Liver (tissue), 8 donors: ENCODE measurements at regions not wholly inside any gene's neighbourhood (a gene's known extent, or its start where the extent isn't known, plus 50 kb on each side); places are given as distances from the start of the nearest gene placed in this dataset.

ENCODE experiments used
- DNase-seq: peaks from one replicate; pipeline ENCODE4 v3.0.0-alpha.2; 2017; ENCODE audit warnings: low spot score
- H3K27ac ChIP-seq, 2 donors: one replicate each; pipeline ENCODE4 v1.7.0; 2013; ENCODE audit warnings: inconsistent platforms in 2 of 2, low read length in 2 of 2, control low read depth in 1 of 2, low read depth in 1 of 2, mild to moderate bottlenecking in 1 of 2
- H3K27me3 ChIP-seq, 4 donors: one replicate each; pipeline versions ENCODE4 v1.6.1 to v1.7.0; 2013; ENCODE audit warnings: low read length in 3 of 4, inconsistent platforms in 1 of 4, mild to moderate bottlenecking in 1 of 4, moderate library complexity in 1 of 4; ENCODE audit not compliant: control insufficient read depth in 4 of 4, insufficient read depth in 4 of 4
- H3K36me3 ChIP-seq, 4 donors: one replicate each; pipeline versions ENCODE4 v1.6.1 to v1.7.0; 2013; ENCODE audit warnings: low read length in 3 of 4, mild to moderate bottlenecking in 3 of 4, low read depth in 1 of 4, moderate library complexity in 1 of 4; ENCODE audit not compliant: control insufficient read depth in 4 of 4, insufficient read depth in 3 of 4
- H3K4me1 ChIP-seq, 4 donors: one replicate each; pipeline versions ENCODE4 v1.6.1 to v1.7.0; 2013; ENCODE audit warnings: low read length in 3 of 4, mild to moderate bottlenecking in 3 of 4, moderate library complexity in 1 of 4; ENCODE audit not compliant: control insufficient read depth in 4 of 4, insufficient read depth in 4 of 4
- H3K4me3 ChIP-seq, 3 donors: one replicate each; pipeline versions ENCODE4 v1.6.1 to v1.7.0; 2013; ENCODE audit warnings: low read length in 3 of 3, control low read depth in 1 of 3, low read depth in 1 of 3, mild to moderate bottlenecking in 1 of 3
- H3K9ac ChIP-seq, 2 donors: one replicate each; pipeline ENCODE4 v1.7.0; 2013; ENCODE audit warnings: low read length in 2 of 2, mild to moderate bottlenecking in 2 of 2, moderate library complexity in 2 of 2, control low read depth in 1 of 2, low read depth in 1 of 2
- H3K9me3 ChIP-seq, 4 donors: one replicate each; pipeline versions ENCODE4 v1.6.1 to v1.7.0; 2013; ENCODE audit warnings: low read length in 3 of 4; ENCODE audit not compliant: control insufficient read depth in 4 of 4
- EGR1 ChIP-seq, 2 donors: IDR thresholded peaks; 2 replicates each; pipeline ENCODE4 v1.6.1; 2016 to 2018; ENCODE audit warnings: antibody characterized with exemption in 2 of 2, low read depth in 2 of 2
- FOXA1 ChIP-seq: IDR thresholded peaks from 2 replicates; pipeline ENCODE4 v1.6.1; 2016; ENCODE audit warnings: antibody characterized with exemption
- FOXA2 ChIP-seq: IDR thresholded peaks from 2 replicates; pipeline ENCODE4 v1.6.1; 2016; ENCODE audit warnings: antibody characterized with exemption
- GABPA ChIP-seq, 2 donors: IDR thresholded peaks in 1 of 2; conservative IDR thresholded peaks in 1 of 2; 2 replicates each; pipeline ENCODE4 v1.6.1; 2016; ENCODE audit warnings: antibody characterized with exemption in 2 of 2, mild to moderate bottlenecking in 1 of 2, moderate library complexity in 1 of 2
- HNF4A ChIP-seq, 2 donors: conservative IDR thresholded peaks; 2 replicates each; pipeline ENCODE4 v1.6.1; 2016; ENCODE audit warnings: antibody characterized with exemption in 2 of 2, mild to moderate bottlenecking in 2 of 2
- JUND ChIP-seq, 2 donors: IDR thresholded peaks; 2 replicates each; pipeline ENCODE4 v1.6.1; 2016; ENCODE audit warnings: antibody characterized with exemption in 2 of 2
- NR2F2 ChIP-seq: IDR thresholded peaks from 2 replicates; pipeline ENCODE4 v1.6.1; 2016; ENCODE audit warnings: antibody characterized with exemption
- RAD21 ChIP-seq, 2 donors: IDR thresholded peaks; 2 replicates each; pipeline ENCODE4 v1.6.1; 2016; ENCODE audit warnings: antibody characterized with exemption in 2 of 2, mild to moderate bottlenecking in 2 of 2
- RXRA ChIP-seq, 2 donors: IDR thresholded peaks; 2 replicates each; pipeline ENCODE4 v1.6.1; 2017 to 2018; ENCODE audit warnings: antibody characterized with exemption in 2 of 2, mild to moderate bottlenecking in 1 of 2
- SP1 ChIP-seq: IDR thresholded peaks from 2 replicates; pipeline ENCODE4 v1.6.1; 2018; ENCODE audit warnings: antibody characterized with exemption, mild to moderate bottlenecking
- TAF1 ChIP-seq: conservative IDR thresholded peaks from 2 replicates; pipeline ENCODE4 v1.6.1; 2016; ENCODE audit warnings: antibody characterized with exemption, mild to moderate bottlenecking
- YY1 ChIP-seq: IDR thresholded peaks from 2 replicates; pipeline ENCODE4 v1.6.1; 2016; ENCODE audit warnings: antibody characterized with exemption, mild to moderate bottlenecking
- WGBS: extraction: QIAGEN DNeasy Blood & Tissue Kit; methylation state at CpG from one replicate; pipeline ENCODE4 v1.1.7; 2013; 5-methylcytosine and 5-hydroxymethylcytosine counted together
- TF ChIP-seq, protein P1 (sequence below): IDR thresholded peaks from 2 replicates; pipeline ENCODE4 v1.6.1; 2016; ENCODE audit warnings: antibody characterized with exemption
- TF ChIP-seq, protein P2 (sequence below): IDR thresholded peaks from 2 replicates; pipeline ENCODE4 v1.6.1; 2016; ENCODE audit warnings: antibody characterized with exemption
- TF ChIP-seq, protein P3 (sequence below): fragments of 150-350 bp; IDR thresholded peaks from 2 replicates; pipeline ENCODE4 v1.5.1; 2017; ENCODE audit warnings: improper control_type of control experiment, low read depth, low read length; ENCODE audit not compliant: missing input control
- TF ChIP-seq, protein P4 (sequence below): IDR thresholded peaks from 2 replicates; pipeline ENCODE4 v1.6.1; 2016; ENCODE audit warnings: antibody characterized with exemption, mild to moderate bottlenecking
- donor health status: healthy.
- donor health status: healthy.
- donor health status: healthy.
- donor health status: healthy.
- donor health status: healthy.

DNA sequence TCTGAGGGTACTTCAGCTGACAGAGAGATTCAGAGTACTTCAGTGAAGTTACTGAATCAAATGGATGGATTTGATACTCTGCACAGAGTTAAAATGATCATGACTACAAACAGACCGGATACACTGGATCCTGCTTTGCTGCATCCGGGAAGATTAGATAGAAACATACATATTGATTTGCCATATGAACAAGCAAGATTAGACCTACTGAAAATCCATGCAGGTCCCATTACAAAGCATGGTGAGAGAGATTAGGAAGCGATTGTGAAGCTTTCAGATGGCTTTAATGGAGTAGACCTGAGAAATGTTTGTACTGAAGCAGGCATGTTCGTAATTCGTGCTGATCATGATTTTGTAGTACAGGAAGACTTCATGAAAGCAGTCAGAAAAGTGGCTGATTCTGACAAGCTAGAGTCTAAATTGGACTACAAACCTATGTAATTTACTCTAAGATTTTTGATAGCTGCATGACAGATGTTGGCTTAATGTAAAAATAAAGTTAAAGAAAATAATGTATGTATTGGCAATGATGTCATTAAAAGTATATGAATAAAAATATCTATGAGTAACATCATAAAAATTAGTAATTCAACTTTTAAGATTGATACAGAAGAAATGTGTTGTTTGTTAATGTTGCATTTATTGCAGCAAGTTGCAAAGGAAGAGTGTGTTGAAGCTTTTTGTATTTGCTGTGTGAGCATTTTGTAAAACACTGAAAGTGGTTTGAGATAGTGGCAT is 136.1 kb upstream of the RAP1B start:
- Histone ChIP-seq H3K4me3 (no peak overlapping the region), H3K27me3 (no peaks in the 10 kb centered on the region), H3K27ac (no peak overlapping the region), H3K9ac (no peak overlapping the region), H3K4me1 (no peaks in the 10 kb centered on the region), H3K9me3 (no peaks in the 10 kb centered on the region), H3K36me3 (no peaks in the 10 kb centered on the region)
- no peak for TF ChIP-seq YY1
- TF ChIP-seq, protein P1, sequence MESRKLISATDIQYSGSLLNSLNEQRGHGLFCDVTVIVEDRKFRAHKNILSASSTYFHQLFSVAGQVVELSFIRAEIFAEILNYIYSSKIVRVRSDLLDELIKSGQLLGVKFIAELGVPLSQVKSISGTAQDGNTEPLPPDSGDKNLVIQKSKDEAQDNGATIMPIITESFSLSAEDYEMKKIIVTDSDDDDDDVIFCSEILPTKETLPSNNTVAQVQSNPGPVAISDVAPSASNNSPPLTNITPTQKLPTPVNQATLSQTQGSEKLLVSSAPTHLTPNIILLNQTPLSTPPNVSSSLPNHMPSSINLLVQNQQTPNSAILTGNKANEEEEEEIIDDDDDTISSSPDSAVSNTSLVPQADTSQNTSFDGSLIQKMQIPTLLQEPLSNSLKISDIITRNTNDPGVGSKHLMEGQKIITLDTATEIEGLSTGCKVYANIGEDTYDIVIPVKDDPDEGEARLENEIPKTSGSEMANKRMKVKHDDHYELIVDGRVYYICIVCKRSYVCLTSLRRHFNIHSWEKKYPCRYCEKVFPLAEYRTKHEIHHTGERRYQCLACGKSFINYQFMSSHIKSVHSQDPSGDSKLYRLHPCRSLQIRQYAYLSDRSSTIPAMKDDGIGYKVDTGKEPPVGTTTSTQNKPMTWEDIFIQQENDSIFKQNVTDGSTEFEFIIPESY = no peak
- WGBS = 82% methylated on average over 5 of the region's 5 CpGs
- DNase-seq = no peak

DNA sequence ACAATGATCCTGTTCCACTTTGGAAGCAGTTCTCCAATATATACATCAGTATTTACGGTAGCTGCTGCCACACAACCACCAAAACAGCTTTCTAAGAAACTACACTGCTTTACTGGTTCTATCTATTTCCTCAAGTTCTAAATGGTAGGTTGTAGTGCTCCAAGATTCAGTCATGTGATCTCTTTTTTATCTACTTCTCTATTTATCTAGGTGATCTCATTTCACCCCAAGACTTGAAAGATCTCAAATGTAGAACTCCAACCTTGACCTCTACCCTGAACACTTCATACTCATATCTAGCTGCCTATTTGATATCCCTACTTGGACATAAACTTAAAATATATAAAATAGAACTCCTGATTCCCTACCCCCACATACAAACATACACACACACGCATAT is 133.9 kb upstream of the RAP1B start:
- no peaks in the 10 kb centered on the region for H3K27me3 ChIP-seq
- no peaks in the 10 kb centered on the region for H3K9me3 ChIP-seq
- H3K4me1 ChIP-seq = no peaks in the 10 kb centered on the region
- no peak overlapping the region for H3K4me3 ChIP-seq
- DNase-seq = no peak
- H3K9ac ChIP-seq = no peak overlapping the region
- WGBS = 98% methylated on average over 2 of the region's 2 CpGs
- TF ChIP-seq FOXA1 (no peak), FOXA2 (no peak), TAF1 (no peak), YY1 (no peak), SP1 (no peak), RXRA (IDR thresholded peaks at IDR 0.05) (no peak), NR2F2 (no peak), EGR1 (IDR thresholded peaks at IDR 0.05; ENCODE audit: low read depth in 2 of 2) (no peak), GABPA (IDR thresholded peaks at IDR 0.05 in 1 of 2, conservative IDR thresholded peaks at IDR 0.05 in 1 of 2) (no peak), RAD21 (IDR thresholded peaks at IDR 0.05) (no peak), HNF4A (conservative IDR thresholded peaks at IDR 0.05) (no peak), JUND (IDR thresholded peaks at IDR 0.05) (no peak)
- TF ChIP-seq, protein P2, sequence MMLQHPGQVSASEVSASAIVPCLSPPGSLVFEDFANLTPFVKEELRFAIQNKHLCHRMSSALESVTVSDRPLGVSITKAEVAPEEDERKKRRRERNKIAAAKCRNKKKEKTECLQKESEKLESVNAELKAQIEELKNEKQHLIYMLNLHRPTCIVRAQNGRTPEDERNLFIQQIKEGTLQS = no peak
- TF ChIP-seq, protein P3, sequence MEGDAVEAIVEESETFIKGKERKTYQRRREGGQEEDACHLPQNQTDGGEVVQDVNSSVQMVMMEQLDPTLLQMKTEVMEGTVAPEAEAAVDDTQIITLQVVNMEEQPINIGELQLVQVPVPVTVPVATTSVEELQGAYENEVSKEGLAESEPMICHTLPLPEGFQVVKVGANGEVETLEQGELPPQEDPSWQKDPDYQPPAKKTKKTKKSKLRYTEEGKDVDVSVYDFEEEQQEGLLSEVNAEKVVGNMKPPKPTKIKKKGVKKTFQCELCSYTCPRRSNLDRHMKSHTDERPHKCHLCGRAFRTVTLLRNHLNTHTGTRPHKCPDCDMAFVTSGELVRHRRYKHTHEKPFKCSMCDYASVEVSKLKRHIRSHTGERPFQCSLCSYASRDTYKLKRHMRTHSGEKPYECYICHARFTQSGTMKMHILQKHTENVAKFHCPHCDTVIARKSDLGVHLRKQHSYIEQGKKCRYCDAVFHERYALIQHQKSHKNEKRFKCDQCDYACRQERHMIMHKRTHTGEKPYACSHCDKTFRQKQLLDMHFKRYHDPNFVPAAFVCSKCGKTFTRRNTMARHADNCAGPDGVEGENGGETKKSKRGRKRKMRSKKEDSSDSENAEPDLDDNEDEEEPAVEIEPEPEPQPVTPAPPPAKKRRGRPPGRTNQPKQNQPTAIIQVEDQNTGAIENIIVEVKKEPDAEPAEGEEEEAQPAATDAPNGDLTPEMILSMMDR = no peak
- TF ChIP-seq, protein P4, sequence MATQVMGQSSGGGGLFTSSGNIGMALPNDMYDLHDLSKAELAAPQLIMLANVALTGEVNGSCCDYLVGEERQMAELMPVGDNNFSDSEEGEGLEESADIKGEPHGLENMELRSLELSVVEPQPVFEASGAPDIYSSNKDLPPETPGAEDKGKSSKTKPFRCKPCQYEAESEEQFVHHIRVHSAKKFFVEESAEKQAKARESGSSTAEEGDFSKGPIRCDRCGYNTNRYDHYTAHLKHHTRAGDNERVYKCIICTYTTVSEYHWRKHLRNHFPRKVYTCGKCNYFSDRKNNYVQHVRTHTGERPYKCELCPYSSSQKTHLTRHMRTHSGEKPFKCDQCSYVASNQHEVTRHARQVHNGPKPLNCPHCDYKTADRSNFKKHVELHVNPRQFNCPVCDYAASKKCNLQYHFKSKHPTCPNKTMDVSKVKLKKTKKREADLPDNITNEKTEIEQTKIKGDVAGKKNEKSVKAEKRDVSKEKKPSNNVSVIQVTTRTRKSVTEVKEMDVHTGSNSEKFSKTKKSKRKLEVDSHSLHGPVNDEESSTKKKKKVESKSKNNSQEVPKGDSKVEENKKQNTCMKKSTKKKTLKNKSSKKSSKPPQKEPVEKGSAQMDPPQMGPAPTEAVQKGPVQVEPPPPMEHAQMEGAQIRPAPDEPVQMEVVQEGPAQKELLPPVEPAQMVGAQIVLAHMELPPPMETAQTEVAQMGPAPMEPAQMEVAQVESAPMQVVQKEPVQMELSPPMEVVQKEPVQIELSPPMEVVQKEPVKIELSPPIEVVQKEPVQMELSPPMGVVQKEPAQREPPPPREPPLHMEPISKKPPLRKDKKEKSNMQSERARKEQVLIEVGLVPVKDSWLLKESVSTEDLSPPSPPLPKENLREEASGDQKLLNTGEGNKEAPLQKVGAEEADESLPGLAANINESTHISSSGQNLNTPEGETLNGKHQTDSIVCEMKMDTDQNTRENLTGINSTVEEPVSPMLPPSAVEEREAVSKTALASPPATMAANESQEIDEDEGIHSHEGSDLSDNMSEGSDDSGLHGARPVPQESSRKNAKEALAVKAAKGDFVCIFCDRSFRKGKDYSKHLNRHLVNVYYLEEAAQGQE = no peak
- TF ChIP-seq, protein P1 = no peak
- H3K27ac ChIP-seq = no peak overlapping the region
- no peaks in the 10 kb centered on the region for H3K36me3 ChIP-seq
